Dermis microvascular lymphatic vessel endothelial cell (primary cell): ENCODE measurements at regions not wholly inside any gene's neighbourhood (a gene's known extent, or its start where the extent isn't known, plus 50 kb on each side); places are given as distances from the start of the nearest gene placed in this dataset.

Experiments used
- DNase-seq, 2 donors: peaks; one replicate each; pipeline versions ENCODE4 v3.0.0 to v3.0.0-alpha.2; 2010; ENCODE audit warnings: low read depth in 2 of 2

GRCh38 chr4:108369035-108369655, 200.4 kb upstream of the LEF1 start:
- DNase-seq, result no peak

GRCh38 chr4:108367751-108368150, 199.0 kb upstream of the LEF1 start:
- no peak for DNase-seq

- no peak for DNase-seq
These were observed 198.0 kb upstream of the LEF1 start for GRCh38 chr4:108366716-108367115.

GRCh38 chr4:108365551-108365950, 196.8 kb upstream of the LEF1 start:
- DNase-seq, result no peak

- DNase-seq, result no peak
These were observed 193.2 kb upstream of the LEF1 start for GRCh38 chr4:108361886-108362285.

GRCh38 chr4:108361446-108361820, 192.7 kb upstream of the LEF1 start:
- DNase-seq, result no peak

- DNase-seq, result no peak
These were observed 192.2 kb upstream of the LEF1 start for GRCh38 chr4:108360754-108361445.

GRCh38 chr4:108359986-108360681, 191.4 kb upstream of the LEF1 start:
- no peak for DNase-seq

GRCh38 chr4:108359130-108359985, 190.6 kb upstream of the LEF1 start:
- no peak for DNase-seq

GRCh38 chr4:108355902-108356535, 187.3 kb upstream of the LEF1 start:
- no peak for DNase-seq

GRCh38 chr4:108355186-108355901, 186.6 kb upstream of the LEF1 start:
- DNase-seq, result no peak

- no peak for DNase-seq
These were observed 184.1 kb upstream of the LEF1 start for GRCh38 chr4:108352664-108353308.

- DNase-seq, result no peak
These were observed 183.1 kb upstream of the LEF1 start for GRCh38 chr4:108351791-108352190.

GRCh38 chr4:108350332-108350731, 181.6 kb upstream of the LEF1 start:
- no peak for DNase-seq

GRCh38 chr4:108346818-108347210, 178.1 kb upstream of the LEF1 start:
- no peak for DNase-seq

GRCh38 chr4:108345862-108346817, 177.4 kb upstream of the LEF1 start:
- DNase-seq, result no peak

- no peak for DNase-seq
These were observed 173.7 kb upstream of the LEF1 start for GRCh38 chr4:108342325-108342970.

GRCh38 chr4:108337923-108338322, 169.2 kb upstream of the LEF1 start:
- no peak for DNase-seq

- no peak for DNase-seq
These were observed 167.3 kb upstream of the LEF1 start for GRCh38 chr4:108336076-108336475.
